HG03095 (cell line): ENCODE measurements at regions not wholly inside any gene's neighbourhood (a gene's known extent, or its start where the extent isn't known, plus 50 kb on each side); places are given as distances from the start of the nearest gene placed in this dataset.
"Not testable (repeated sequence)": the region's sequence is repeated elsewhere in the genome, so short reads cannot be mapped to it uniquely, and the experiment has no call there.

ENCODE experiments used
- ATAC-seq: cut with Tn5 transposase; IDR thresholded peaks from one replicate; pipeline ENCODE4 v1.9.1; 2021; ENCODE audit warnings: moderate library complexity; ENCODE audit not compliant: unreplicated experiment

- ATAC-seq = no peak
Observed at GRCh38 chrX:55813150-55813549, 95.6 kb downstream of the RRAGB start.

- ATAC-seq = no peak
Observed at GRCh38 chrX:55815546-55815945, 98.0 kb downstream of the RRAGB start.

GRCh38 chrX:55816023-55816422, 98.5 kb downstream of the RRAGB start:
- ATAC-seq = no peak

- no peak for ATAC-seq
Observed at GRCh38 chrX:55818673-55819375, 101.3 kb downstream of the RRAGB start.

DNA sequence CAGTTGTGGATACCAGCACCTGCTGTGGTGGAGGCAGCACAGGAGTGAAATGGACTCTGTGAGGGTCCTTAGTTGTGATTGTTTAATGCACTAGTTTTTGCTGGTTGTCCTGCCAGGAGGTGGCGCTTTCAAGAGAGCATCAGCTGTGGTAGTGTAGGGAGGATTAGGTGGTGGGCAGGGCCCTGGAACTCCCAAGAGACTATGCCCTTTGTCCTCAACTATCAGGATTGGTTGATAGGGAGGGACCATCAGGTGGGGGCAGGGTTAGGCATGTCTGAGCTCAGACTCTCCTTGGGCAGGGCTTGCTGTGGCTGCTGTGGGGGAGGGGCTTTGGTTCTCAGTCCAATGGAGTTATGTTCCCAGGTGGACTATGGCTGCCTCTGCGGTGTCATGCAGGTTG, 121.9 kb downstream of the RRAGB start:
- no peak for ATAC-seq

DNA sequence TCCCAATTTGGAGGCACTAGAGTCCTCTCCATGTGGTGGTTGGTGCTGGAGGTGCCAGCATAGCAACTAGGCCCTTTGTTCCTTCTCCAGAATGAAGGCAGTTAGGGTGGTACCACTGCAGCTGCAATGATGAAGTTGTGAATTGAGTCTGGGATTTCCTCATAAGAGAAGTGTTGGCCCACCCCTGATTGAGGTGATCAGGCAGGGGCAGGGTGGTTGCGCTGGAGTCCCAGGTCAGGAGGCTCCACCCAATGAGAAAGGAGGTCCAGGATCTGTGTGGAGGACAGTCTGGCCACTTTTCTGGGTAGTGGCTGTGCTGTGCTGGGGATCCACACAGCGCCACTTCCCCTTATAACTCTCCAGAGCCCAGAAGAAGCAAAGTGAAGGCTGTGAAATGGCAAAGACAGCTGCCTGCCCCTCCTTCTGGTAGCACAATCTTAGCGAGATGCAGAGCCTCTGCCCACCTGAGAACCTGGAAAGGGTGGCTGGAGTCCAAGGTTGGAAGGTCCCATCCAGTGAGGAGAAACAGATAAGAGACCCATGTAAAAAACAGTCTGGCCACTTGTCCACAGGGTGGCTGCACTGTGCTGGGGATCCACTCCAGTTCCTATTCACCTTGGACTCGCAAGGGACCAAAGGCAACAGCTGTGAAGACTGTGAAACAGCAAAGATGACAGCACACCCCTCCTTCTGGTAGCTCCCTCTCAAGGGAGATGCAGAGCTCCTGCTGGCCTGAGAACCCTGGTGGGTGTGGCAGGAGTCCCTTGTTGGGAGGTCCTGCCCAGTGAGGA, 124.6 kb downstream of the RRAGB start:
- no peak for ATAC-seq

DNA sequence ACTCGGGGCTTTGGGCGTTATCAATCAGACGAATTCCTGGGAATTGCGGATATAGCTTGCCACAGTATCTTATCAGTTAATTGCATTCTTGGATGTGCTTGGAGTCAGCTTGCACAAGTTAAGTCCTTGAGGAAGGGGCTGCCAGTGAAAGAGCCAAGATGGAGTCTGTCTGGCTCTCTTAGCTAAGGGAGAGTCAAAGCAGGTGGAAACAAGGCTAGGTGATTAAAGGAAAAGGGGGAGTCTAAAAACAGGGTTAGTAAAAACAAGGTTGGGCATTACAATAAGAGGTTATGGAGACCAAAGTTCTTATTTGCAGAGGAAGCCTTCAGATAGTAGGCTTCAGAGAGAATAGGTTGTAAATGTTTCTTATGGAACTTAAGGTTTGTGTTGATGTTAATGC, 149.2 kb downstream of the RRAGB start:
- not testable (repeated sequence) for ATAC-seq

DNA sequence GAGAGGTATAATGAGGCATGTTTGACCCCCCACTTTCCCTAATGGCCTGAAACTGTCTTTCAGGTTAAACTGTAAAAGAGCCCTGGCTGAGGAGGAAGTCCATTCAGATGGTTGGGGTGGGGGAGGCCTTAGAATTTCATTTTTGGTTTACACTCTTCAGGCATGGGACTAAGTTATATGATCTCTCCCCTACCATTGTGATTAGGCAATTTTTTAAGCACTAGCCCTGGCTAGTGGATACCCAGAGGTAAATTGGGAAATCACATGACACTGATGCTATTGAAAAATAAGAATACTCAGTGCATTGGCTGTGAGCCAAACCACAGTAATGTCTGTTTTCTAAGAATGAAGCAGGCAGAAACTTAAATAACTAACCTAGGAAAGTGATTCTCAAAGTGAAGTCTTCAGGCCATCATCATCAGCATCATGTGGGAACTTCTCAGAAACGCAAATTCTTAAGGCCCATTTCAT, 149.7 kb downstream of the RRAGB start:
- ATAC-seq = peak; percentile 66

DNA sequence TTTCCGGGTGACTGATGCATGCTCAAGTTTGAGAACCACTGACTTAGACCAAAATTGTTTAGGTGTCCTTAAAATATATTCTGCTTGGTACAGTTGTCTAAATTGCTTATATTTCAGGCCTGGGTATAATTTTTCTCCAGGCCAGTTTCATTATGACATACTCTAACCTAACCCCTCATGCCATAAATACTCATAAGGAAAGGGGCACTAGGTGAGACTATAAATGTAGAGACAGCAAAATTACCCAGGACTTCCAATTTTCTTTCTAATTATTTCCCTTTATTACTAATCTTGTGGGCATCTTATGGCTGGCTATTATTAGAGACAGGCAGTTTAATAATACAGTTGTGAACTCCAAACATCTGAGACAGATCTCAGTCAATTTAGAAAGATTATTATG, 150.2 kb downstream of the RRAGB start:
- ATAC-seq = peak; percentile 44

DNA sequence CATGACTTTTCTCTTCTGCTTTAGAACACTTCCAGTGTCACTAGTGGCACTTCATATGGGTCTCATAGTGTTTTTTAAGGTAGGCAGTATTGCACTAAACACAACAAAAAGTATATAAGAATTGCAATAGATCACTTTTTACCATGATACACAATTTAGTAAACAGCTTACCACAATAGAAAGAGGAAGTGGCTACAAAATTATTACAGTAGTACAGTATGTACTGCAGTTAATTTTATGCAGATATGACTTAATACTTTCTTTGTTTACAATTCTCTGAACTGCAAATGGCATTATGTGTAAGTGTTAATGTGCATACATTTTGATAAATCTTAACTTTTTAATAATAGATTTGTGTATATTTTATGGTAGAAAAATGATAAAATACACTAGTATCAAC, 157.3 kb downstream of the RRAGB start:
- no peak for ATAC-seq

- ATAC-seq = not testable (repeated sequence)
Observed at GRCh38 chrX:55883541-55883940, 166.0 kb downstream of the RRAGB start.

DNA sequence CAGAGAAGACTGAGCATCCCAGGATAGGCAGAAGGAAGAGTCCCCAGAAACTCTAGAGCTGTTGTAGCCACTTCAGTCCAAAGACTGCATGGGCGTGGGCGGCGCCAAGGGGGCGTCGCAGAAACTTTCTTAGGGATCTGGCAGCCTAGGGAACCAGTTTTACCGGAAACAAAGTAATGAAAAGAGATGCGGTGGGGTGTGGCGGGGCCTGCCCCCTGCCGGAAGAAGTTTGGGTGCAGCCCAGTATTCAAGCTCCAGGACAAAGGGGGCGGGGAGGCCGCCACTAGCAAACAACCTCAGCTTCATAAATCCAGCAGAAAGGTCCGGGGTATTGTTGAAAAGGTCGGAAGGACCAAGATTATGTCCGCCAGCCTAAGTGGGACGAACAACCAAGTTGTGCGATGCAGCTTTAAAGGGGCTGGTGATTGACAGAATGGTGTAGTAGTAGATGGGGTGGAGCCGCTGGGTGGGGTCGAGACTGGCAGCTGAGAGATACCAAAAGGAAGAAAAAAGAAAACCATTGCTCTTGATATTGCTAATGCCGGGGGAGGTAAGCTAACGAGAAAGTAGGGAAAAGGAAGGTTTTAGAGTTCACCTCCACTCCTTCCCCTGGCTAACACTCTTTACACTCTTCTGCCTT, 190.5 kb downstream of the RRAGB start:
- peak; percentile 82 for ATAC-seq

DNA sequence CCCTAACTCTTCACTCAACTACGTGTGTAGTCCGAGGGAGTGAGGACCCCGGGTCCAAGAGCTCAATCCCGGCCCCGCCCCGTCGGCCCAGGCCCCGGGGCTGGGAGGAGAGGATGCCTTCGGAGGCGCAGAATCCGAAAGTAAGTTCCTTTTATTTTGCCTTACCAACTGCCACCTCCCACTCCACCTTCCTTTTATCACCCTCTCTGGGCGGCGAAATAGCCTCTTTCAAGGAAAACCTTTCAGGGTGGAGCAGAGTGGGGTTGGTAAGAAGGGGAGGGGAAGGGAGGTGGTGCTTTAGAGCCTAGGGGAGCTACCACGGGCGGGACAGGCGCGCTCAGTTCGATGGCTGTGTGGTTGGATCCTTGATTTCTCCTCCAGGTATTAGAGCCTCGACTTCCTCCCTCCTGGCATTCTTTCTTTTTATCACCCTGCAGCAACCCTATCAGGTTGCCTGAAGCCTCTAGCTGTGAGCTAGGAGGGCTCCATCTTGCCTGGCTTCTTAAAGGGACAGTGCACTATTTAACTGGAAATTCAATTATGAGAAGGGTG, 191.2 kb downstream of the RRAGB start:
- peak; percentile 64 for ATAC-seq

DNA sequence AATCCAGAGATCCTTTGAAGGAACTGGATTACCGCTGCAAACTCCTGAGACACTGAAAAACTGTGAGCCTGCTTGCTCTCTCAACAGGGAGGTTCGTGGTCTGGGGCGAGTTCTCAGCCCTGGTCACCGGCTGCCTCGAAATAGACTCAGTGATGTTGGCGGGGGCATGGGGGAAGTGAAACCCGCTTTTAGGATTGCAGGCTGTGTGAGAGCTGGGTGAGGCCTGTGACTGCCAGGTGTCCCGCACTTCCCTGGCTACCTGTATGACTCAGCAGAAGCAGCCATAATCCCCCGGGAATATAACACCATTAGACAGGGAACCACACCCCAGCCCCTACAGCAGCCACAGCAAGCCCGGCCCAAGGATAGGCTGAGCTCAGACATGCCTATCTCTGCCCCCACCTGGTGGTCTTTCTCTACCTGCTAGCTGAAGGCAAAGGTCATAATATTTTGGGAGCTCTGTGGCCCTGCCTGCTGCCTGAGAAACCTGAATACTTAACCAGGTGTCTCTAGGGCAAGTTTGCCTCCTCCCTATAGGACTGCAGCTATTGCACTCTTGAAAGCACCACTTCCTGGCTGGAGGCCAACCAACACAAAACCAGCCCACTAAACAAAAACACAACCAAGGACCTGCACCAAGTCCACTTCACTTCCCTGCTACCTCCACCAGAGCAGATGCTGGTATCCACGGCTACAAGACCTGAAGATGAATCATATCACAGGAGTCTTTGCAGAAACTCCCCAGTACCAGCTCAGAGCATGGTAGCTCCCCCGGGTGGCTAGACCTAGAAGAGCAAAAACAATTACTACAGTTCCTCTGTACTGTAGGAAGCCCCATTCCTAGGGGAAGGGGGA, 202.0 kb downstream of the RRAGB start:
- peak; percentile 93 for ATAC-seq

DNA sequence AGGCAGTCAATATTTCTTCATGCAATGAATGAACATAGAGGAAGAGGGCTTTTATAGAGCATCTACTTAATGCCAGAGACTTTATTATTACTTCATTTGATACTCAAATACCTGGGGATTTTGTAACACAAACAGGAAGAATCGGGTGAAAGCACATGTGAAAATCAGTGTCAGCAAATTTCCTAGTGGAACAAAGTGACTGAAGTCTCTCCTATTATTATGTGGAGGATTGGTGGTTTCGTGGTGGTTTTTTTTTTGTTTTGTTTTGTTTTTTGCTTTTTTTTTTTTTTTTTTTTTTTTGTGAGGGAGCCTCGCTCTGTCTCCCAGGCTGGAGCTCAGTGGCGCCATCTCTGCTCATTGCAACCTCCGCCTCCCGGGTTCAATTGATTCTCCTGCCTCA, 207.0 kb downstream of the RRAGB start:
- no peak for ATAC-seq

GRCh38 chrX:55928529-55928928, 211.0 kb downstream of the RRAGB start:
- not testable (repeated sequence) for ATAC-seq
